Middle frontal gyrus (tissue), 1 donor: ENCODE measurements at regions not wholly inside any gene's neighbourhood (a gene's known extent, or its start where the extent isn't known, plus 50 kb on each side); places are given as distances from the start of the nearest gene placed in this dataset.
"Not testable (repeated sequence)": the region's sequence is repeated elsewhere in the genome, so short reads cannot be mapped to it uniquely, and the experiment has no call there.

Experiments used
- DNase-seq: peaks from one replicate; pipeline ENCODE4 v3.0.0-alpha.2; 2015; ENCODE audit warnings: low spot score; ENCODE audit errors: extremely low spot score

DNA sequence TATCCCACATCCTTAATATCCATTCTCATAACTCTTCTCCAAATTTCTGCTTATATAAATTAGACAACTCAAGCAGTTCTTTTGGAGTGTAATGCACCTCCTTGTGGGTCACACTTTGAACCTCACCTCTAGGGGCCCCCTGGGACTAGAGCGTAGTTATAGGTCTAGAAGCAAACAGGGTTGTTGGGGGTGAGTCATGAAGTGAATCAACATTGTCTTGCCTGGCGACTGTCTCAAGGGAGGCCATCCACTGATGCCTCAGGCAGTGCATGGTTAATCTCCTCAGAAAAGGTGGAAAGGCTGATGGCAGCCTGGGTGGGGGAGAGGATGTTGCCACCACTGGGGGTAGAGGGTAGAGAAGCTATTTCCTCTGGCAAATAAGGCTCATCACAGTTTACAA is 129.1 kb downstream of the TNFRSF21 start:
- no peak for DNase-seq

DNA sequence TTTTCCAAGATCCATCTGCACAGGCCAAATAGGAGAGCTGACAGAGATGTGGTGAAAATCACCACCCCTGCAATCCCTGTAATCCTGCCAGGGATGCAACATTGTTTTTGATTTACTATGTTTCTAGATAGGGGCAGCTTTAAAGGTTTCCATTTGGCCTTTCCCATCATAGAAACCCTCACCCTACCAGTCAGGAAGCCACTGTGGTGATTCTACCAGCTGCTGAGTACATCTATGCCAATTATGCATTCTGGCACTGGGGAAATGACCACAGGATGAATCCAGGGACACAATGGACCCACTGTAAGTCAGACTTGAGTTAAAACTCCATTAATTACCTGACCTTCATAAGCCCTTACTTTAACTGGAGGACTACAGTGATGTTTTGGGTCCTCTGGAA is 130.4 kb downstream of the TNFRSF21 start:
- no peak for DNase-seq

DNA sequence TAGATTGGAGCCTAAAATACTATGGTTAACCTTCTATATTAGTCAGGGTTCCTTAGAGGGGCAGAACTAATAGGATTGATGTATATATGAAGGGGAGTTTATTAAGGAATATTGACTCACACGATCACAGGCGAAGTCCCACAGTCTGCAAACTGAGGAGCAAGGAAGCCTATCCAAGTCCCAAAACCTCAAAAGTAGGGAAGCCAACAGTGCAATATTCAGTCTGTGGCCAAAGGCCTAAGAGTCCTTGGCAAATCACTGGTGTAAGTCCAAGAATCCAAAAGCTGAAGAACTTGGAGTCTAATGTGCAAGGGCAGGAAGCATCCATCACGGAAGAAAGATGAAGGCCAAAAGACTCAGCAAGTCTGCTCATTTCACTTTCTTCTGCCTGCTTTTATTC is 133.5 kb upstream of the ADGRF1 start:
- DNase-seq = no peak

DNA sequence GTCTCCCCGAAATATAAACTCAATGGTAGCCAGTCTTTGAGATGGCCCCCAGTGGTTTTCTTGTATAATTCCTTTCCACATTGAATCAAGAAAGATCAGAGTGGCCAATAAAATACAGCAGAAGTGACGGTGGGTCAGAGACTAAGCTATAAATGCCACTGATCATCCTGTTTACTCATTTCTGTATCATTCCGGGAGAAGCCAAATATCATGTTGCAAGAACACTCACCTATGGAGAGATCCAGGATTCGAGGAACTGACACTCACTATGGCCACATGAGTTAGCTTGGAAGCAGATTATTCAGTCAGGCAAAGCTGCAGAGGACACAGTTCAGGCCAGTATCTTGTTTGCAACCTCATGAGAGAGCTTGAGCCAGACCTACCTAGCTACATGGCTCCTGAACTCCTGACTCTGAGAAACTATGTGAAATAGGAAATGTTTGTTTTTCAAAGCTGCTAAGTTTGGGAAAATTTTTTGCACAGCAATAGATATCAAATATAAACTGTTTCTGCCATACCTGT is 132.4 kb upstream of the ADGRF1 start:
- no peak for DNase-seq

DNA sequence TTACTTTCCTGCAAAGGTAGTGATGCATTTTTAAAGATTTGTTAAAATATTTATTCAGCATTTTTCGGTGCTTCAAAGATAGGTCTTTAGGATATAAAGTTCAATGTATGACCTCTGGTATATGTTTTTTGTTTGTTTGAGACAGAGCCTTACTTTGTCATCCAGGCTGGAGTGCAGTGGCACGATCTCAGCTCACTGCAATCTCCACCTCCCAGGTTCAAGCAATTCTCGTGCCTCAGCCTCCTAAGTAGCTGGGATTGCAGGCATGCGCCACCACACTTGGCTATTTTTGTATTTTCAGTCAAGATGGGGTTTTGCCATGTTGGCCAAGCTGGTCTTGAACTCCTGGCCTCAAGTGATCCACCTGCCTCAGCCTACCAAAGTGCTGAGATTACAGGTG is 131.9 kb upstream of the ADGRF1 start:
- DNase-seq = not testable (repeated sequence)

DNA sequence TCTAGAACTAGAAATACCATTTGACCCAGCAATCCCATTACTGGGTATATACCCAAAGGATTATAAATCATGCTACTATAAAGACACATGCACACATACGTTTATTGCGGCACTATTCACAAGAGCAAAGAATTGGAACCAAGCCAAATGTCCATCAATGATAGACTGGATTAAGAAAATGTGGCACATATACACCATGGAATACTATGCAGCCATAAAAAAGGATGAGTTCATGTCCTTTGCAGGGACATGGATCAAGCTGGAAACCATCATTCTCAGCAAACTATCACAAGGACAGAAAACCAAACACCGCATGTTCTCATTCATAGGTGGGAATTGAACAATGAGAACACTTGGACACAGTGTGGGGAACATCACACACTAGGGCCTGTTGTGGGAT is 131.0 kb upstream of the ADGRF1 start:
- not testable (repeated sequence) for DNase-seq

DNA sequence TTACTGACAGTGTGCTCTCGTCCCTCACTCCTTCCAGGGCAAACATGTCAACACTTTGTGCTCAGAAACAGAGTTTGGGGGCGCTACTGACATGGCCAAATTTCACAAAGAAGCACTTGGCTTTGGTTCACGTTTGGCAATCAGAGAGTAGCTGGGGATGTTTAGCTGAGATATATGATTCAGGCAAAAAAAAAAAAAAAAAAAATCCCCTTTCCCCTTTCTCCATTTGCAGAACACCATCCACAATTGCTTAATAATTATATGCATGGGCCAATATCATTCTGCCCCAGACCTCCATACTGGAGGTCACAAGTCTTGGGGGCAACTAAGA is 128.4 kb upstream of the ADGRF1 start:
- DNase-seq = no peak

DNA sequence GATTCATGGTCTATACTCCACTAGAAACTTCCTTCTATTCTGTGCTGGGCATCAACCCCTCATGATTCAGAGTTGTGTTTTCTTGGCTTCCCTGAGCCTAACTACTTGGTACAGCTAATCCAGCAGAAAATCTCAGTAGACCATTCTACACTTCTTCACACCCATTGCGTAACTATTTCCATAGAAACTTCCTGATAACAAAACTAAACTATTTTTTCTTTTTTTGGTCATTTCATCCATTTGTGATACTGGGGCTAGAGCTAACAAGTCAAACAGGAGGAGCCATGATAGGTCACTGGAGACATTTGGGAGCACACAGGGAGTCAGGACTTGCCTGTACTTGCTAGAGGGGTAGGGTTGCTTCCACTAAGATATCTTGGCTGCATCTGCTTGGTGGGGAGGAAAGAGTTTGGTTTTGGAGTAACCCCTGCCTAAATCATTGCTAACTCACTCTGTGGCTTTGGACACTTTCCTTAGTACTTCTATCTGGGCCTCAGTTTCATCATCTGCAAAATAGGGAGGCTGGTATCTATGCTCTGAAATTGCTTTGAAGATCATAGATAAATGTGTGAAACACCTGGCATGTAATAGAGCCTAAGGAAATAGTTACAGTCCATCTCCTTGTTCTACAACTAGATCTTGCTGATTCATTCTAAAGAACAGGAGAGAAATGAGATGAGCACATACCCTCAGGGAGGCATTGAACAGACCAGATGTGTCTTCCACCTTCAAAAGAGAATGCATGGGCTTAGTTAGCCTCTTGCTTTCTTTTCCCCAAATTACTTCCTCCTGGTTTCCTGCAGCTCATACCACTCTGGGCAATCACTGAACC is 127.9 kb upstream of the ADGRF1 start:
- DNase-seq = no peak

DNA sequence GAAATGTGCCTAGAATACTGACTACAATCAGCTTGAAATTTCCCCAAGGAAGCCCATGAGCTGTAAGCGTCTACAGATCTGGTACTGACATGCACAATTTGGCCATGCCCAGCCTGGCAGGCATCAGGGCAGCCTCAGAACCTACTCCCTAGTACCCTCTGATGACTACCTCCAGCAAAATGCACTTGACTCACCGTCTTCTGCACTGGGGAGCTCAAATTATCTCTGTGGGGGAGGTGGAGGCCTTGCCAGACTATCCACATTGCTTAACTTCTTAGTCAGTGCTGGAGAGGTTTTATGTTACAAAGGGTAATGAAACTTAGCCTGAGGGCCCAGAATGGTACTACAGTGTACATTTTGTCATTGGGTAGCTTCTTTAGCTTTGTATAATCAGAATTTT is 126.0 kb upstream of the ADGRF1 start:
- no peak for DNase-seq

DNA sequence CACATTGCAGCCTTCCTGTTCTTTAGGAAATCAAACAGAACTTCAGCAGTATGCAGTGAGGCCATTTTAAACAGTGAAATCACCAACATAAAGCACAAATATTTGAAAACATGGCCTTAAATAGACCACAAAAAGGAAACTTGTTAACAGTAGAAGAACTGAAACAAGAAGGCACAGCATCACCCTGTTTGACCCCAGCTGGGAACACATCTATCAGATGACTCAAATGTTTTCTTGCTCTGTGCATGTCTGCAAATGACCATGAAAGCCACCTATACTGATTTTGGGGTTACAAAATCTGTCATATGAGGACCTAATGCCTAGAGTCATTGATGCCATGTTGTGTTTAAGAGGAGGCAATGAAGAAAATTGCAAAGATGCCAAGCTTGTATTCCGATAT is 123.8 kb upstream of the ADGRF1 start:
- no peak for DNase-seq

DNA sequence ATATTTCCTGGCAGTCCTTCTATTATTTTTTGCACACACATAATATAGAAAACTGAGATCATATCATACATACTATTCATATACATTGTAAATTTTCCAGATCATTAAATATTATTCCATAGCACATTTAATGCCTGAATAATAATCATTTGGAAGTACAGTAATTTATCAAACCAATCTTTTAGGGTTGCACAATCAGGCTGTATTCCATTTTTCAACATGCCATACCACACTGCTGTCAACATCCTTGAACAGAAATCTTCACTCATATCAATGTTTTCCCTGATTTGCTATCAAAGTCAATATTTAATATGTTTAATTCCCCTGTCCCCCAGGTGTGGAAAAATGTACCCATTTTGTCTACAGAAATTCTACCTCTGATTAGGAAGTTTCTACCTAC is 122.7 kb upstream of the ADGRF1 start:
- DNase-seq = no peak

DNA sequence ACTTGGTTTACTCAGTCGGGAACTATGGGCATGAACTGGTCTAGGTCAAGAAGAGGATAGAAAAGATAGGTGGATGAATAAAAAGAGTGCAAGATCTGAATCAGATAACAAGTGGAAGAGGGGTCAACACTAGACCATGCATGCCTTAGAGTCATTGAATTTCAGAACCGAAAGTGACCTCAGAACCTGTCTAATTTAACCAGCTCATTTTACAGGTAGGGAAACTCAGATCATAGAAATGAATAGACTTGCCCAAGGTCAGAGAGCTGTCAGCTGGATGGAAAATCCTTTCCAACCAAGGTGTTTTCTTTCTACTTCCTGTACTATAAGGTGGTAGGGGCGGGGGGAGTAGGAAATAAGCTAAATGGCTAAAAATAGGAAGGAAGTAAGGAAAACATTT is 121.4 kb upstream of the ADGRF1 start:
- no peak for DNase-seq

DNA sequence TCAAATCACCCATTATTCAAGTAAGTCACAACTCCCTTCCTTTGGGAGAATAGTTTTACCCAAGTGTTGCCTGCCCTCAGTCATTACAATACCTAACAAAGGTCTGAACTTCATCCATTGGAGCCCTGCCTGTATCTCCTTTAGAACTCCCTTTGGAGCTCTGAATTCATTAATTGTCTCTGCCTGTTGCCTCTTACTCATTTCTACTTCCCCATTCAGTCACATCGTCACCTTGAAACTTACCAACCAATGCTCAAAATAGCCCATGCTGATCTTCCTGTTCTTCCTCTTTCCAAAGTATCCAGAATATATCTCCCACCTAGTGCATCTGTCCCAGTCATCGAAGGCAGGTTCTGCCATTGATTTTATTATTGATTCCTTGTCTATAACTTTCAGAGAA is 120.7 kb upstream of the ADGRF1 start:
- DNase-seq = no peak

DNA sequence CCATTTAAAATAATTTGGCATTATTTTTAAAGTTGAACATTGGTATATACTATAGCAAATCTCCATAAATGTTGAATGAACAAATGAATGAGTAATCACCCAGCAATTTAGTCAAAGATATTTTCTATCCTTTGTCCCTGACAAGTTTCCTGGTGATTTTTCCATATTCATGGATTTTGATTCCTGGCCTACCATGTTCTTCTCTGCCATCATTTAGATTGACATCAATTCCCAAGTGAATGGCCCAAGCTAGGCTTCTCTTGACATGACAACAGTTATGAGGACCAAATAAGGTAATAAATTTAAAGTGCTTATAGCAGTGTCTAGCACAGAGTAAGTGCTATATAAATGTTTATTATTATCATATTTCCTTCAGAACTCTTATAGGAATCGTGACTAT is 120.1 kb upstream of the ADGRF1 start:
- DNase-seq = no peak

DNA sequence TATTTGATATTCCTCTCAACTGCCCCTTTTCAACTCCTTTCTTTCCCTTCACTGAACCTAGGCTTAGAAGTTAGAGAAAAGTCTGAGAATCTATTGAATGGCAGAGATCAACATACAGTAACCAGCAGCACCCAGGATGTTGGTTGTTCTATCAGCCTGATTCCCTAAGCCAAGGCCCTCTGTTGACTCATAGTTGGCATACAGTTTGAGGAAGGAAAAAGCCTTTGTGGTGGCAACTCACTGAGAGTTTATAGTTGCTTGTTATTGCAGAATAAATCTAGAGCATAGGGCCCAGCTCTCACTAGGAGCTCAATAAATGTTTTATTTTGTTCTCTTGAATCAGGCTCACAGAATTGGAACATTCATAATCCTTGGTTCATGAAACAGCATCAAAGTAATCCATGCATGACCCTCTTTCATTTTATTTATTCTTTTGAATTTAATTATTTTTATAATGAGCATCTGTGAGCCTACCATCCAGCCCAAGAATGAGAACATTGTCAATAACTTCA is 119.1 kb upstream of the ADGRF1 start:
- no peak for DNase-seq

DNA sequence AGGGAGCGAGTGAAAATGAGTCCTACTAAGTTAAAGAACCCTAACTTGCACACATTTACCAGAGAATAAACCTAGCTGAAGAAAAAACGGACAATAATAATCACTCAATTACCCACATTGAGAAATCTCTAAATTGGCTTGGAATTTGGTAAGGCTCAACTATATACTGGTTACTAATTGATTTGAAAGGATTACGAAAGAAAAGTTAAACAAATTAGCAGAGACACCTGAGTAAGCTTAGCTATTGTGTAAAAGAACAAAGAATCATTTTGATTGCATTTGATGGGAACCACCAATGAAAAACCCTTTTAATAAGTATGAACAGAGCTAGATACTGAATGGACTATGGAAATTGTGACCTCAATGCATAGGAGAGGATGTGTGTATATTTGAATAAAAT is 118.6 kb upstream of the ADGRF1 start:
- no peak for DNase-seq

DNA sequence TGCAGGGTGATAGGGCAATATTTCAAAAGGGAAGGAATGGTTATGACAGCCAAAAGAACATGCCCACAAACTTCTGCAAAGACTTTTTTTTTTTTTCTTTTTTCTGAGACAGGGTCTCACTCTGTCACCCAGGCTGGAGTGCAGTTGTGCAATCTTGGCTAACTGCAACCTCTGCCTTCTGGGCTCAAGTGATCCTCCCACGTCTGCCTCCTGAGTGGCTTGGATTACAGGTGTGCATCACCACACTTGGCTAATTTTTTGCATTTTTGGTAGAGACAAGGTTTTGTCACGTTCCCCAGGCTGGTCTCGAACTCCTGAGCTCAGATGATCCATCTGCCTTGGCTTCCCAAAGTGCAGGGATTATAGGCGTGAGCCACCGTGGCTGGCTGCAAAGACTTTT is 117.6 kb upstream of the ADGRF1 start:
- DNase-seq = no peak

DNA sequence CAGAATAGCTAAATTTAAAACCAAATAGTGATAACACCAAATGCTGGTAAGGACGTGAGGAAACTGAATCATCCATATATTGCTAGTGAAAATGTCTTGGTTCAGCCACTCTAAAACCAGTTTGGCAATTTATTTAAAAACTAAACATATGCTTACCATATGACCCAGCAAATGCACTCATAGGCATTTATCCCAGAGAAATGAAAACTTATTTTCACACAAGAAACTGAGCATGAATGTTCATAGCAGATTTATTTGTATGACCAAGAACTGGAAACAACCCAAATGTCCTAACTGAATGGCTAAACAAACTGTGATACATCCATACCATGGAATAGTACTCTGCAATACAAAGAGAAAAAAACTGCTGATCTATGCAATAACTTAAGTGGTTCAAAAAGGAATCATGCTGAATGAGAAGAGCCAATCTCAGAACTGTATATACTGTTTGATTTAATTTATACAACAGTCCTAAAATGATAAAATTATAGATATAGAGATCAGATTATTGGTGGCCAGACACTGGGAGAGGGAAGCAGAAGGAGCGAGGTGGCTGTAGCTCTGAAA is 115.6 kb upstream of the ADGRF1 start:
- DNase-seq = no peak

DNA sequence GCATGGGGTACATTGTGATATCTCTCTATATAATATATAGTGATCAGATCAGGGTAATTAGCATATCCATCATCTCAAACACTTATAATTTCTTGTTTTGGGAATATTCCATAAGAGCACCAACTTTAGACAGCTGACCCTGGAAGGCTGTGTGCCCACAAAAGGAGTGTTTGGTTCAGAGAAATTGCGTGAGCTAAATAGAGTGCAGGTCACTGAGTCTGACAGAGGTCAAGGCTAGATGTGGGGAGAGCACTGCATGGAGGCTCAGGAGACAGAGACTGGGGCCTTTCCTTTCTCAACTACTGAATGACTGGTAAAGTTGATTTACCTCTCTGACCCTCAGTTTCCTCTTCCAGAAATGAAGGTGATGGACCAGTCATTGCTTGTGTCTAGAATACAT is 114.9 kb upstream of the ADGRF1 start:
- DNase-seq = no peak

DNA sequence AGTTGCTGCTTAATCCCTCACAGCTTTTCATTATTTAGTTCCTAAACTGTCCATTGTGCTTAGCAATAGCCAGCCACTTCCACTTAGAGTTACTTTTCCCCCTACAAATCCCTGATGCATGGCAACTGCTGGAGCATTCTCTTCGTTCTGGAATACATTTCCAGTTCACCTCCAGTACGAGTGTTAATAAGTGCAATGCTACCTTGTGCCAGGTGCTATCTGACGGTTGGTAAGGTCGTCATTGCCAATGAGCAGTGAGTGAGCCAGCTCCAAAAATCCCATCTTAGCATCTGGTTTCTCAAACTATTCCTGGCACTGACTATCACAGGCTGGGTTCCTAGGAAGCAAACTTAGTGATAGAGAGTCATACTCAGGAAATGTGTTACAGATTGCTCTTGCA is 114.1 kb upstream of the ADGRF1 start:
- no peak for DNase-seq

DNA sequence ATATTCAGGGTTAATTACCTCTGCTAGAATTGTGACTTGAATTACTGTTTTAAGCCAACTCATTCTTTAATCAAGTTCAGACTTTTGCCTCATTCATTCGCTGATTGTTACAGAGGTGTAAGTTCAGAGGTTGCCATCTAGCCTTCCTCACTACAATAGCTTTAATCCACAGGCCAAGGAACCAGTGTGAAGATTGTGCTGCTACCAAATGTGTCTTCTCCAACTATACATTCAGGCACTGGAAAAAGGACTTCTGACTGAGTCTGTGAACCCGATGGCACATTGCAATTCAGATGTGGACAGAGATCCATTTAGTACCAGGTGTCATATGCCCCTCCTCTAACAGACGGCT is 111.2 kb upstream of the ADGRF1 start:
- DNase-seq = no peak

DNA sequence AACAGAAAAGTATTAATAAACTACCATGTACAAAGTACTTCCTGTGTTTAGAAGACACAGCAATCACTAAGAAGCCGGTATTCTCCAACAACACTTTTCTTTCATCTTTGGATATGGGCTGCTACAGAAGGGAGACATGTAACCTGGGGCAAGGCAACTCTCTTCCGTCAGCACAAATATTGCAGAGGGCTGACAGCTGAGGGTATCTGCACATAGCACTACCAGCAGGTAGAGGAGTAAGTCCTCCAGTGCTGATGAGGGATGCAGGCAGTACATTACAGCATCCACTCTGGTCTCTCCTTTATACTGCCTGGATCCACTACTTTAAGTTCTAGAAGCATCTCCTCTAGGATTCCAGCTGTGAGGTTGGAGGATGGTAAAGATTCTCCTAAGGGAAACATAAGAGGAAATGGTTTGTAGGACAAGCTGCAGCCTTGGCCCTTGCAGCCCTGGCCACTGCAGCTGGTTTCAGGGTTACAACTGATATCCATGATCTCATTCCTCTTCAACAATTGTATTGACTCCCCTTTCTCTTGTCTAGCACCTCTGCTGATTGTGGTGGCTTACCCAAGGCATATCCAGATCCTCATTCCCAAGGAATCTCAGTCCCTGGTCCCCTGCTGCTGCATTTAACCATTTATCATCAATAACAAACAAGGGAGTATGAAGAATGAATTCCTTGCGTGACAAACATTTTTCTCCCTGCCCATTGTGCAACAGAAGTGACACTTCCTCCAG is 110.7 kb upstream of the ADGRF1 start:
- DNase-seq = no peak
